Astrocyte (in vitro differentiated cells and primary cell): ENCODE measurements at regions not wholly inside any gene's neighbourhood (a gene's known extent, or its start where the extent isn't known, plus 50 kb on each side); places are given as distances from the start of the nearest gene placed in this dataset.

Experiments
- CTCF ChIP-seq: IDR thresholded peaks from 2 replicates; pipeline ENCODE4 v1.5.1; 2011; ENCODE audit warnings: low read depth, mild to moderate bottlenecking, inconsistent platforms, low read length, moderate library complexity; ENCODE audit not compliant: insufficient read depth
- EZH2 ChIP-seq: IDR thresholded peaks from 2 replicates; pipeline ENCODE4 v1.6.1; 2012; ENCODE audit warnings: mild to moderate bottlenecking, low read length, inconsistent platforms; ENCODE audit not compliant: insufficient read depth

GRCh38 chr10:28190196-28190595 lies 112.7 kb downstream of the MPP7 start:
- TF ChIP-seq CTCF (no peak), EZH2 (no peak)
